ENCODE measurements at regions not wholly inside any gene's neighbourhood (a gene's known extent, or its start where the extent isn't known, plus 50 kb on each side); places are given as distances from the start of the nearest gene placed in this dataset.

DNA sequence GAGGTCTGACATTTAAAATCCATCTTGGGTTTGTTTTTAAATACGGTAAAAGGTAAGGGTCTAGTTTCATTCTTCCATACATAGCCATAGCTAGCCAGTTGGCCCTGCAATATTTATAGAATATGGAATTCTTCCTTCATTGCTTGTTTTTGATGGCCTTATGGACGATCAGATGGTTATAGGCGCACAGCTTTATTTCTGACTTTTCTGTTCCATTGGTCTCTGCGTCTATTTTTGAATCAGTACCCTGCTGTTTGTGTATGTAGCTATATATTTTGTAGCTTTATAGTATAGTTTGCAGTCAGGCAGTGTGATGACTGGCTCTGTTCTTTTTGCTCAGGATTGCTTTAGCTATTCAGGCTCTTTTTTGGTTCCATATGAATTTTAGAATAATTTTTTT lies 366.8 kb upstream of the MIS18BP1 start:
- TF ChIP-seq EZH2 (IDR thresholded peaks at IDR 0.05; ENCODE audit: insufficient read depth, poor library complexity, severe bottlenecking) (no peak), EZH2phosphoT487 (IDR thresholded peaks at IDR 0.05; ENCODE audit: insufficient read depth, low read depth) (no peak)
